ENCODE measurements at regions not wholly inside any gene's neighbourhood (a gene's known extent, or its start where the extent isn't known, plus 50 kb on each side); places are given as distances from the start of the nearest gene placed in this dataset.

DNA sequence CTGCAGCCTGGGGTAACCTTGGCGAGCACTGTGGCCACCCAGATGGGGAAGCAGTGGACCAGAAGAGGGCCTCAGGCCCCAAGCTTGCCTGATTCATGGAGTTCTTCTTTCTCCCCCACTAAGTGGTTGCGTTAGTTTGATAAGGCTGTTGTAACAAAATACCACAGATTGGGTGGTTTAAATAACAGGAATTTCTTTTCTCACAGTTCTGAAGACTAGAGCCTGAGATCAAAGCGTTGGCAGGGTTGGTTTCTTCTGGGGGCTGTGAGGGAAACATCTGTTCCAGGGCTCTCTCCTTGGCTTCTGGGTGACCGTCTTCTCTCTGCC lies 105.7 kb upstream of the GATB start:
- no peaks in the 10 kb centered on the region for H3K4me1 ChIP-seq
- intact Hi-C loops (cut with DNase I; ENCODE audit: low total_unique reads), result no loop called here
- TF ChIP-seq, protein P1, sequence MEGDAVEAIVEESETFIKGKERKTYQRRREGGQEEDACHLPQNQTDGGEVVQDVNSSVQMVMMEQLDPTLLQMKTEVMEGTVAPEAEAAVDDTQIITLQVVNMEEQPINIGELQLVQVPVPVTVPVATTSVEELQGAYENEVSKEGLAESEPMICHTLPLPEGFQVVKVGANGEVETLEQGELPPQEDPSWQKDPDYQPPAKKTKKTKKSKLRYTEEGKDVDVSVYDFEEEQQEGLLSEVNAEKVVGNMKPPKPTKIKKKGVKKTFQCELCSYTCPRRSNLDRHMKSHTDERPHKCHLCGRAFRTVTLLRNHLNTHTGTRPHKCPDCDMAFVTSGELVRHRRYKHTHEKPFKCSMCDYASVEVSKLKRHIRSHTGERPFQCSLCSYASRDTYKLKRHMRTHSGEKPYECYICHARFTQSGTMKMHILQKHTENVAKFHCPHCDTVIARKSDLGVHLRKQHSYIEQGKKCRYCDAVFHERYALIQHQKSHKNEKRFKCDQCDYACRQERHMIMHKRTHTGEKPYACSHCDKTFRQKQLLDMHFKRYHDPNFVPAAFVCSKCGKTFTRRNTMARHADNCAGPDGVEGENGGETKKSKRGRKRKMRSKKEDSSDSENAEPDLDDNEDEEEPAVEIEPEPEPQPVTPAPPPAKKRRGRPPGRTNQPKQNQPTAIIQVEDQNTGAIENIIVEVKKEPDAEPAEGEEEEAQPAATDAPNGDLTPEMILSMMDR (IDR thresholded peaks at IDR 0.05), result no peak
- TF ChIP-seq POLR2A (IDR thresholded peaks at IDR 0.05), result no peak
- H3K4me3 ChIP-seq, result no peak overlapping the region
- H3K36me3 ChIP-seq, result no peaks in the 10 kb centered on the region
- no peak overlapping the region for H3K27ac ChIP-seq
- H3K9me3 ChIP-seq, result no peaks in the 10 kb centered on the region
- no peak for DNase-seq
- no peaks in the 10 kb centered on the region for H3K27me3 ChIP-seq

DNA sequence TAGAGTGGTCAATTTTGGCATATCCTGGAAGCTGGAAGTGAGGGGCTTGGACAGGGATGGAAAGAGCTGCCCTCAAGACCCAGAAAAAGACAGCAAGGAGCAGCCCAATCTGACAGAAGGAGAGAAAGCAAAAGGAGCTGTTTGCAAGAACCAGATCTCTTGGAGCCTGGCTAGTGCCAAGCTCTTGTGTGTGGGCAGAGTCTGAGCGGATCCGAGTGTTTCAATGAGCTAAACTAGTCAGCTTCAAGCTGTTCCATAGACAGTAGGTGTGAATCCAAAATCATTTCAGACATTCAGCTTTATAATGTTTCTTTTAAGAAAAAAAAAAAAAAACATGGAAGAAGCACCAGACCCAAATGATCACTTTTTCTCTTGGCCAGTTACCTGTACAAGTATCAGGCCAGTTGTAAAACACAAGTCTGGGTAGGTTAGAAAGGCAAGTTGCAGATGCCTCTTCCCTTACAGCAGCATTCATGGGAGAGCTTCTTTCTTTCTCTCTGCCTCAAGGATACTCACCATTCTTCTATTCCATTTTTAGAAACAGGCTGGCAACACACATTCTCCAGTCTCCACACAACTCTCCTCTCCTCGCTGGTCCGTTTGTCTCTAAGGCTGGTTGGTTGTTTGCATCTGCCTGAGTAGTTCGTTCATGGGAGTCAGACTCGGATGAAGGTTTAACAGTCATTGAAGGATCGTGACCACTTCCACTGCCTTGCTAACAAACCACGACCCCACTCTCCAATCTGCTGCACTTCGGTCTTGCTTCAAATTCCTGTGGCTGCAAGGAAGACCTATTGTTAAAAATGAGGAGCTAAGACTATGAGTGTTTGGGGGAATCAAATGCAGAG lies 105.2 kb upstream of the GATB start:
- Histone ChIP-seq H3K27ac (no peak overlapping the region), H3K36me3 (no peaks in the 10 kb centered on the region), H3K27me3 (no peaks in the 10 kb centered on the region), H3K9me3 (no peaks in the 10 kb centered on the region), H3K4me1 (no peaks in the 10 kb centered on the region), H3K4me3 (no peak overlapping the region)
- intact Hi-C loops (cut with DNase I; ENCODE audit: low total_unique reads), result no loop called here
- TF ChIP-seq, protein P1 (IDR thresholded peaks at IDR 0.05), result no peak
- TF ChIP-seq POLR2A (IDR thresholded peaks at IDR 0.05), result no peak
- DNase-seq, result no peak

GRCh38 chr4:151865312-151865711 lies 104.5 kb upstream of the GATB start:
- Histone ChIP-seq H3K4me3 (no peak overlapping the region), H3K4me1 (no peaks in the 10 kb centered on the region), H3K27ac (no peak overlapping the region), H3K27me3 (no peaks in the 10 kb centered on the region), H3K36me3 (no peaks in the 10 kb centered on the region), H3K9me3 (no peaks in the 10 kb centered on the region)
- peak; percentile 19 to 20 for DNase-seq
- TF ChIP-seq, protein P1 (IDR thresholded peaks at IDR 0.05), result no peak
- no peak for TF ChIP-seq POLR2A (IDR thresholded peaks at IDR 0.05)
- intact Hi-C loops (cut with DNase I; ENCODE audit: low total_unique reads), result no loop called here

DNA sequence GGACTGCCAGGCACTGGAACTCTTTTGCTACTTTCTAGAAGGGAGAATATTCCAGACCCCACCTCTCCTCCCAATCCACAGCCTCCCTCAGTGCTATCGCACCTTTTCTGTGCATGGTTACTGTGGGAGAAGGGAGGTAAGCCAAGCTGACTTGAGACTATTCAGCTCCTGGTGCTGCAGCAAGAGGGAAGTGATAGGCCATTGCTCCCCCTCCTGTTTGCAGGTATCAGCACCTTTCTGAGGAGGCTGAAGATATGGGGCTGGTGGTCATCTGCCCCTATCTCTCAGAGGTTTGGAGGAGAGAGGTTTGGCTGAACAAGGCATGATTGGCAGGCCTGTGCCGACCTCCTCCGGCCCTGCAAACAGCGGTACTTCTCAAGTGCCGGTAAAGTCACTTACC lies 103.3 kb upstream of the GATB start:
- intact Hi-C loops (cut with DNase I; ENCODE audit: low total_unique reads), result no loop called here
- no peak overlapping the region for H3K4me3 ChIP-seq
- H3K27me3 ChIP-seq, result no peaks in the 10 kb centered on the region
- H3K27ac ChIP-seq, result no peak overlapping the region
- no peak for DNase-seq
- H3K9me3 ChIP-seq, result no peaks in the 10 kb centered on the region
- no peaks in the 10 kb centered on the region for H3K36me3 ChIP-seq
- H3K4me1 ChIP-seq, result no peaks in the 10 kb centered on the region
- TF ChIP-seq, protein P1 (IDR thresholded peaks at IDR 0.05), result no peak
- TF ChIP-seq POLR2A (IDR thresholded peaks at IDR 0.05), result no peak

DNA sequence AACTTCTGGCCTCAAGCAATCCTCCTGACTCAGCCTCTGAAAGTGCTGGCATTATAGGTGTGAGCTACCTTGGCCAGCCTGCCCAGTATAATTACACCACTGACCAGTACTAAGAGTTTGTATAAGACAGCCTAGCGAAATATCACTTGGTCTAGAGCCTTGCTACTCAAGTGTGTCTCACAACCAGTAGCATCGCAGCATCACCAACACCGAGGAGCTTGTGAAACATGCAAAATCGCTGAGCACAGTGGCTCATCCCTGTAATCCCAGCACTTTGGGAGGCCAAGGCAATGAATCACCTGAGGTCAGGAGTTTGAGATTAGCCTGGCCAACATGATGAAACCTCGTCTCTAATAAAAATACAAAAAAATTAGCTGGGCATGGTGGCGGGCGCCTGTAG lies 102.0 kb upstream of the GATB start:
- Histone ChIP-seq H3K9me3 (no peaks in the 10 kb centered on the region), H3K4me1 (no peaks in the 10 kb centered on the region), H3K36me3 (no peaks in the 10 kb centered on the region), H3K27me3 (no peaks in the 10 kb centered on the region), H3K27ac (no peak overlapping the region), H3K4me3 (no peak overlapping the region)
- no peak for DNase-seq
- TF ChIP-seq, protein P1 (IDR thresholded peaks at IDR 0.05), result no peak
- no peak for TF ChIP-seq POLR2A (IDR thresholded peaks at IDR 0.05)
- intact Hi-C loops (cut with DNase I; ENCODE audit: low total_unique reads), result no loop called here
